ENCODE measurements at regions not wholly inside any gene's neighbourhood (a gene's known extent, or its start where the extent isn't known, plus 50 kb on each side); places are given as distances from the start of the nearest gene placed in this dataset.

- ATAC-seq: no peak
- TF ChIP-seq BACH2 (CRISPR knock-in tag; IDR thresholded peaks at IDR 0.05; ENCODE audit: borderline replicate concordance) (no peak), ESRRG (CRISPR knock-in tag; IDR thresholded peaks at IDR 0.05) (no peak)
These were observed 53.3 kb upstream of the KY start for GRCh38 chr3:134704133-134704532.

GRCh38 chr3:134704556-134704955 lies 53.7 kb upstream of the KY start:
- TF ChIP-seq BACH2 (CRISPR knock-in tag; IDR thresholded peaks at IDR 0.05; ENCODE audit: borderline replicate concordance) (no peak), ZC3H10 (CRISPR knock-in tag; IDR thresholded peaks at IDR 0.05) (no peak), ESRRG (CRISPR knock-in tag; IDR thresholded peaks at IDR 0.05) (no peak), OSR1 (CRISPR knock-in tag; IDR thresholded peaks at IDR 0.05) (no peak), RARB (CRISPR knock-in tag; IDR thresholded peaks at IDR 0.05) (no peak), ARNTL (CRISPR knock-in tag; IDR thresholded peaks at IDR 0.05; ENCODE audit: borderline replicate concordance, low read depth) (no peak), ZNF8 (CRISPR knock-in tag; IDR thresholded peaks at IDR 0.05) (no peak), TSHZ2 (CRISPR knock-in tag; IDR thresholded peaks at IDR 0.05) (no peak), ZNF565 (CRISPR knock-in tag; conservative IDR thresholded peaks at IDR 0.05; ENCODE audit: low read depth) (no peak), PPARA (CRISPR knock-in tag; IDR thresholded peaks at IDR 0.05; ENCODE audit: borderline replicate concordance) (no peak), PATZ1 (CRISPR knock-in tag; IDR thresholded peaks at IDR 0.05; ENCODE audit: borderline replicate concordance) (no peak)
- ATAC-seq: no peak

GRCh38 chr3:134707908-134708597 lies 57.2 kb upstream of the KY start:
- ATAC-seq: peak; percentile 53
- TF ChIP-seq CREB5 (CRISPR knock-in tag; IDR thresholded peaks at IDR 0.05; ENCODE audit: low read depth) (no peak), ZNF70 (CRISPR knock-in tag; IDR thresholded peaks at IDR 0.05) (no peak)

- TF ChIP-seq ZNF565 (CRISPR knock-in tag; conservative IDR thresholded peaks at IDR 0.05; ENCODE audit: low read depth): no peak
- TF ChIP-seq CSDC2 (CRISPR knock-in tag; IDR thresholded peaks at IDR 0.05): no peak
- TF ChIP-seq ISL1 (CRISPR knock-in tag; IDR thresholded peaks at IDR 0.05): no peak
- no peak for TF ChIP-seq ZNF8 (CRISPR knock-in tag; IDR thresholded peaks at IDR 0.05)
- TF ChIP-seq CSRNP3 (CRISPR knock-in tag; IDR thresholded peaks at IDR 0.05): no peak
- no peak for TF ChIP-seq ZFP3 (CRISPR knock-in tag; IDR thresholded peaks at IDR 0.05)
- no peak for TF ChIP-seq CREB5 (CRISPR knock-in tag; IDR thresholded peaks at IDR 0.05; ENCODE audit: low read depth)
- no peak for TF ChIP-seq TSHZ2 (CRISPR knock-in tag; IDR thresholded peaks at IDR 0.05)
- no peak for TF ChIP-seq TCF4 (CRISPR knock-in tag; IDR thresholded peaks at IDR 0.05; ENCODE audit: borderline replicate concordance)
- no peak for TF ChIP-seq GLIS3 (CRISPR knock-in tag; IDR thresholded peaks at IDR 0.05)
- no peak for TF ChIP-seq POU6F1 (CRISPR knock-in tag; IDR thresholded peaks at IDR 0.05; ENCODE audit: borderline replicate concordance, low read depth)
- TF ChIP-seq ARNTL (CRISPR knock-in tag; IDR thresholded peaks at IDR 0.05; ENCODE audit: borderline replicate concordance, low read depth): no peak
- no peak for TF ChIP-seq PPARA (CRISPR knock-in tag; IDR thresholded peaks at IDR 0.05; ENCODE audit: borderline replicate concordance)
- TF ChIP-seq TOX (CRISPR knock-in tag; IDR thresholded peaks at IDR 0.05; ENCODE audit: borderline replicate concordance): no peak
- peak; percentile 22 for ATAC-seq
These were observed 57.8 kb upstream of the KY start for GRCh38 chr3:134708671-134709070.

Data from SK-N-SH treated with all-trans-retinoic acid at 6 μM for 48 hours (cell line).